RWPE2 (cell line): ENCODE measurements at regions not wholly inside any gene's neighbourhood (a gene's known extent, or its start where the extent isn't known, plus 50 kb on each side); places are given as distances from the start of the nearest gene placed in this dataset.
"Not testable (repeated sequence)": the region's sequence is repeated elsewhere in the genome, so short reads cannot be mapped to it uniquely, and the experiment has no call there.

Experiments
- ATAC-seq: fragments of 200-7000 bp; cut with Tn5 transposase; 3 replicates; pipeline ENCODE4 v1.9.1; 2021; ENCODE audit warnings: low read depth
- DNase-seq: peaks from one replicate; pipeline ENCODE4 v3.0.0-alpha.2; 2020; ENCODE audit warnings: low spot score
- H3K27ac ChIP-seq: fragments of 450-650 bp; 2 replicates; pipeline ENCODE4 v1.5.1; 2017; ENCODE audit warnings: mild to moderate bottlenecking; ENCODE audit not compliant: poor library complexity, severe bottlenecking
- H3K27me3 ChIP-seq: fragments of 250-450 bp; sonication (Bioruptor Pico); 2 replicates; pipeline ENCODE4 v1.5.1; 2021; ENCODE audit warnings: mild to moderate bottlenecking, moderate library complexity; ENCODE audit not compliant: insufficient read depth, poor library complexity, severe bottlenecking
- H3K36me3 ChIP-seq: fragments of 250-450 bp; sonication (Bioruptor Pico); 2 replicates; pipeline ENCODE4 v1.5.1; 2020; ENCODE audit warnings: low read depth, mild to moderate bottlenecking, moderate library complexity
- H3K4me1 ChIP-seq: fragments of 250-450 bp; sonication (Bioruptor Pico); 2 replicates; pipeline ENCODE4 v1.5.1; 2021; ENCODE audit warnings: mild to moderate bottlenecking, moderate library complexity; ENCODE audit not compliant: insufficient read depth, poor library complexity, severe bottlenecking
- H3K4me3 ChIP-seq: fragments of 250-450 bp; sonication (Bioruptor Pico); 2 replicates; pipeline ENCODE4 v1.5.1; 2021; ENCODE audit warnings: mild to moderate bottlenecking, moderate library complexity; ENCODE audit not compliant: severe bottlenecking
- H3K9me3 ChIP-seq: fragments of 250-450 bp; sonication (Bioruptor Pico); 2 replicates; pipeline ENCODE4 v1.5.1; 2021; ENCODE audit warnings: mild to moderate bottlenecking, moderate library complexity; ENCODE audit not compliant: severe bottlenecking
- CTCF ChIP-seq: fragments of 450-650 bp; IDR thresholded peaks from one replicate; pipeline ENCODE4 v1.5.1; 2017; ENCODE audit warnings: mild to moderate bottlenecking, moderate library complexity; ENCODE audit not compliant: poor library complexity, severe bottlenecking

GRCh38 chr7:94188350-94188749, 184.2 kb upstream of the BET1 start:
- Histone ChIP-seq H3K4me1 (peaks cover 16% of the 10 kb centered on the region), H3K36me3 (no peaks in the 10 kb centered on the region), H3K4me3 (no peak overlapping the region), H3K27ac (no peak overlapping the region), H3K27me3 (no peaks in the 10 kb centered on the region), H3K9me3 (no peaks in the 10 kb centered on the region)
- no peak for TF ChIP-seq CTCF
- ATAC-seq: no peak
- DNase-seq: no peak

- peaks cover 6% of the 10 kb centered on the region for H3K4me1 ChIP-seq
- TF ChIP-seq CTCF: no peak
- H3K4me3 ChIP-seq: no peak overlapping the region
- peak; percentile 94 for ATAC-seq
- H3K36me3 ChIP-seq: no peaks in the 10 kb centered on the region
- peak; percentile 61 for DNase-seq
- no peaks in the 10 kb centered on the region for H3K27me3 ChIP-seq
- H3K27ac ChIP-seq: peak overlapping the region; percentile 64
- no peaks in the 10 kb centered on the region for H3K9me3 ChIP-seq
Observed at GRCh38 chr7:94190599-94191061, 186.5 kb upstream of the BET1 start.

- H3K9me3 ChIP-seq, H3K4me1 ChIP-seq, H3K27me3 ChIP-seq, H3K36me3 ChIP-seq, DNase-seq, ATAC-seq, H3K27ac ChIP-seq, H3K4me3 ChIP-seq: not testable (repeated sequence)
Observed at GRCh38 chr7:94194426-94194825, 190.3 kb upstream of the BET1 start.

- H3K27me3 ChIP-seq: no peaks in the 10 kb centered on the region
- no peak overlapping the region for H3K4me3 ChIP-seq
- ATAC-seq (no peak), DNase-seq (no peak)
- no peak overlapping the region for H3K27ac ChIP-seq
- peaks cover 2% of the 10 kb centered on the region for H3K4me1 ChIP-seq
- H3K9me3 ChIP-seq: no peaks in the 10 kb centered on the region
- no peak for TF ChIP-seq CTCF
- H3K36me3 ChIP-seq: no peaks in the 10 kb centered on the region
Observed at GRCh38 chr7:94195201-94195600, 191.0 kb upstream of the BET1 start.

- no peak for DNase-seq
Observed at GRCh38 chr7:94195813-94196212, 191.7 kb upstream of the BET1 start.

More at GRCh38 chr7:94195813-94196212, 191.7 kb upstream of the BET1 start:
- no peak overlapping the region for H3K27ac ChIP-seq
- H3K9me3 ChIP-seq: no peaks in the 10 kb centered on the region
- ATAC-seq: no peak
- peaks cover 2% of the 10 kb centered on the region for H3K4me1 ChIP-seq
- no peaks in the 10 kb centered on the region for H3K27me3 ChIP-seq
- no peak overlapping the region for H3K4me3 ChIP-seq
- no peaks in the 10 kb centered on the region for H3K36me3 ChIP-seq
- no peak for TF ChIP-seq CTCF
